GM23248 (cell line): ENCODE measurements at regions not wholly inside any gene's neighbourhood (a gene's known extent, or its start where the extent isn't known, plus 50 kb on each side); places are given as distances from the start of the nearest gene placed in this dataset.

Source experiments
- EZH2 ChIP-seq: fragments of 200-600 bp; sonication (generic); IDR thresholded peaks from 2 replicates; pipeline ENCODE4 v1.6.1; 2018; ENCODE audit warnings: antibody characterized with exemption, mild to moderate bottlenecking; ENCODE audit not compliant: insufficient read depth, poor library complexity, severe bottlenecking
- EZH2phosphoT487 ChIP-seq: fragments of 200-600 bp; sonication (generic); IDR thresholded peaks from 2 replicates; pipeline ENCODE4 v1.6.1; 2018; ENCODE audit warnings: antibody characterized with exemption, moderate library complexity, mild to moderate bottlenecking, low read depth; ENCODE audit not compliant: insufficient read depth

- TF ChIP-seq EZH2phosphoT487 (no peak), EZH2 (no peak)
These were observed 227.8 kb downstream of the ETS1 start for GRCh38 chr11:128359515-128359914.
